ENCODE measurements at regions not wholly inside any gene's neighbourhood (a gene's known extent, or its start where the extent isn't known, plus 50 kb on each side); places are given as distances from the start of the nearest gene placed in this dataset.

DNA sequence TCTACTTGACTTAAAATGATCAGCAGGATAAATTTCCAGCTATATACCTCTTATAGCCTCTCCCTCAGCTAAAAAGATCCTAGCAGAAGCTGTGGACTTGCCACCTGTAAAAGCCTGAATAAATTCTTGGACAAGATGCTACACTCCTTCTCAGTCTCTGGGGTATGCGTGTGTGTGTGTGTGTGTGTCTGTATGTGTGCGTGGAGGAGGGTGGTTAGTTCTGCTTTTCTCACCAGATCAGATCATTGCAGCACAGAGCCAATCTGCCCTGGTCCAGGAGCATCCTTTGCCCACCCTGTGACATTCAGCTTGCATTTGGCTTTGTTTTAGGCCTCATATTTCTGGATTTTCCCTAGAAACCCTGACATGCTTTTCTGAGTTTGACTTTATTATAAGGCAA is 438.3 kb downstream of the RFC3 start:
- TF ChIP-seq REST (IDR thresholded peaks at IDR 0.05) (no peak), JUND (IDR thresholded peaks at IDR 0.05) (no peak), SP1 (IDR thresholded peaks at IDR 0.05) (no peak), ATF3 (IDR thresholded peaks at IDR 0.05) (no peak), YY1 (IDR thresholded peaks at IDR 0.05) (no peak), GABPA (IDR thresholded peaks at IDR 0.05 in 1 of 2, conservative IDR thresholded peaks at IDR 0.05 in 1 of 2) (no peak), FOXA1 (IDR thresholded peaks at IDR 0.05) (no peak), EGR1 (IDR thresholded peaks at IDR 0.05; ENCODE audit: low read depth in 2 of 2) (no peak), TAF1 (conservative IDR thresholded peaks at IDR 0.05) (no peak), RAD21 (IDR thresholded peaks at IDR 0.05) (no peak)
- TF ChIP-seq, protein P1, sequence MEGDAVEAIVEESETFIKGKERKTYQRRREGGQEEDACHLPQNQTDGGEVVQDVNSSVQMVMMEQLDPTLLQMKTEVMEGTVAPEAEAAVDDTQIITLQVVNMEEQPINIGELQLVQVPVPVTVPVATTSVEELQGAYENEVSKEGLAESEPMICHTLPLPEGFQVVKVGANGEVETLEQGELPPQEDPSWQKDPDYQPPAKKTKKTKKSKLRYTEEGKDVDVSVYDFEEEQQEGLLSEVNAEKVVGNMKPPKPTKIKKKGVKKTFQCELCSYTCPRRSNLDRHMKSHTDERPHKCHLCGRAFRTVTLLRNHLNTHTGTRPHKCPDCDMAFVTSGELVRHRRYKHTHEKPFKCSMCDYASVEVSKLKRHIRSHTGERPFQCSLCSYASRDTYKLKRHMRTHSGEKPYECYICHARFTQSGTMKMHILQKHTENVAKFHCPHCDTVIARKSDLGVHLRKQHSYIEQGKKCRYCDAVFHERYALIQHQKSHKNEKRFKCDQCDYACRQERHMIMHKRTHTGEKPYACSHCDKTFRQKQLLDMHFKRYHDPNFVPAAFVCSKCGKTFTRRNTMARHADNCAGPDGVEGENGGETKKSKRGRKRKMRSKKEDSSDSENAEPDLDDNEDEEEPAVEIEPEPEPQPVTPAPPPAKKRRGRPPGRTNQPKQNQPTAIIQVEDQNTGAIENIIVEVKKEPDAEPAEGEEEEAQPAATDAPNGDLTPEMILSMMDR (IDR thresholded peaks at IDR 0.05; ENCODE audit: low read depth, low read length, missing input control): no peak
- TF ChIP-seq, protein P2, sequence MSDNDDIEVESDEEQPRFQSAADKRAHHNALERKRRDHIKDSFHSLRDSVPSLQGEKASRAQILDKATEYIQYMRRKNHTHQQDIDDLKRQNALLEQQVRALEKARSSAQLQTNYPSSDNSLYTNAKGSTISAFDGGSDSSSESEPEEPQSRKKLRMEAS (IDR thresholded peaks at IDR 0.05): no peak

Data from liver (tissue), 3 donors.